NCI-H2171 treated with DMSO at 0.1 percent for 48 hours (cell line): ENCODE measurements at regions not wholly inside any gene's neighbourhood (a gene's known extent, or its start where the extent isn't known, plus 50 kb on each side); places are given as distances from the start of the nearest gene placed in this dataset.

Experiments used
- DNase-seq: peaks from one replicate; lab custom pipeline; 2025; lab: John Stamatoyannopoulos, UW

DNA sequence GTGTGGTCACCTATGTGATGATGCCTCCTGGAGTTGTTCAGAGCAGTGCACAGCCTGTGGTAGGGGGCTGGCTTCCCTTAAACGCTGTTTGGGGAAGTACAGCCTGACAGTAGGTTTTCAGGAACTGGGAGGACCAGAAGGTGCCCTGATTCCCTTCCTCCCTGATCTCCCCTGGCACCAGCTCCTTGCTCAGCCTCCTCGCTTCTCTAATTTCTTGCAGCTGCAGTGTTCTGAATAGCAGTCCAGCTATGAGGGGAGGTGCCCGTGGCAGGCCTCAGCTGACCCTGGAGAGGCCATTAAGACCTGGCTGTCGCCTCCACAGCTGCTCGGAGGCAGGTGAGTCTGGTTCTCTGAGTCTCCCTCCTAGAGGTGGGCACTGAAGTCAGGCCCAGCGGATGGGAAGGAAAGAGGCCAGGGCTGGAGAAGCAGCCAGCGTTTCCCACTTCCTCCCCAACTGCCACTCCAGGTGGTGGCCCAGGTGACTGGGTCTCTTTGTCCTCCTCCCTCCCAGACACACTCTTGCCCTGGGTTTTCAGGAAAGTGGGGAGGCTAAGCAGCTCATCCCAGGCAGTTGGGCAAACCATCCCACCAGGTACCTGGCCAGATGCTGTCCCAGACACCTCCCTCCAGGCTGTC is 52.0 kb upstream of the RPL11 start:
- DNase-seq: peak; percentile 45

GRCh38 chr1:23638786-23639241 is 52.8 kb upstream of the RPL11 start:
- peak; percentile 42 for DNase-seq

DNA sequence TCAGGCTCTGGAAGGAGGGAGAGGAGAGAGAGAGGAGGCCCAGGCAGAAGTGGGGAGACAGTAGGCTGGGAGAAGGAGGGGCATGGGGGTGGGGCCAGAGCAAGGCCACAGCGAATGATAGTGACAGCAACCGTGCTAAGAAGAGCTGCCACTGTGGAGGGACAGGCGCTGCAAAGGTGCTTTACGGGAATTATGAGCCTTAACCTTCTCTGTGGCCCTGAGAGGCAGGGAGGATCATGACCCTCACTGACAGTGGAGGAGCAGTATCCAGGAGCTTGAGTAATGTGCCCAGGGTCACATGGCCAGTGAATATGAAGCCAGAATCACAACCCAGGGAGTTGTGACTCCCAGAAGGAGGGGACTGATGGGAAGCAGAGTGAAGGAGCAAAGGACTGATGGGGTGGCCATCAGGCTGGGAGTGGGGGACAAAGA is 53.4 kb upstream of the RPL11 start:
- no peak for DNase-seq

DNA sequence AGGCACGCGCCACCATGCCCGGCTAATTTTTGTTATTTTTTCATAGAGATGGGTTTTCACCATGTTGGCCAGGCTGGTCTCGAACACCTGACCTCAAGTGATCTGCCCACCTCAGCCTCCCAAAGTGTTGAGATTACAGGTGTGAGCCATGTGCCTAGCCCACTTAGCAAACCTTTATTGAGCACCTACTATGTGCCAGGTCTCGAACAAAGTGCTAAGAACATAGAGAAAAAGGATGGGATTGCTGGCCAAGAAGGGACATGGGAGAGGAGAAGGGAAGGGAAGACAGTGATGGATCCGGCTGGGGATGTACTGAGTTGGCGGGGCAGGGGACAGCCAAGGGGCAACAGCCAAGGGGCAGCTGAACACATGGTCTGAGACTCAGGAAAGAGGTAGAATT is 55.6 kb upstream of the RPL11 start:
- no peak for DNase-seq

GRCh38 chr1:23634840-23635651 is 56.6 kb upstream of the RPL11 start:
- peak; percentile 73 for DNase-seq

- no peak for DNase-seq
Measured at GRCh38 chr1:23634518-23634839, 57.1 kb upstream of the RPL11 start.

DNA sequence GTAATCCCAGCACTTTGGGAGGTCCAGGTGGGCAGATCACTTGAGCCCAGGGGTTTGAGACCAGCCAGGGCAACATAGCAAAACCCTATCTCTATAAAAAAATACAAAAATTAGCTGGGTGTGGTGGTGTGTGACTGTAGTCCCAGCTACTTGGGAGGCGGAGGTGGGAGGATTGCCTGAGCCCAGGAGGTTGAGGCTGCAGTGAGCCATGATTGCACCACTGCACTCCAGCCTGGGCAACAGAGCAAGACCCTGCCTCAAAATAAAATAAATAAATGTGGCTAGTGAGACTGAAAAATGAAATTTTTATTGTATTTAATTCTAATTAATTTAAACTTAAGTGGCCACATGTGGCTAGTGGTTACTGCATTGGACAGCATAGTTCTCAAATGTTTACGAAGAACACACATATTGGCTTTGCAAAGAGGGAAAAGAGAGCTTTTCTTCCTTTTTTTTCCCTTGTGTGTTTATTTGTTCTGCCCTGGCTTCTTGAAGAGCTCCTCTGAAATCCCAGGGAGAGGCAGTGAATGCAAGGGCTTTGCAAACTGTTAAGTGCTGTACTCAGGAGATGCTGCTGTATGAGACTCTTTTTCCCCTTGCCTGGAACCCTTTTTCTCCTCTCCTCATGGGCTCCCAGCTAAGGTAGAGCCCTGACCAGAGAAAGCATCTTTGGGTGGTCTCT is 59.0 kb upstream of the RPL11 start:
- DNase-seq: no peak

GRCh38 chr1:23629708-23630290 is 61.8 kb upstream of the RPL11 start:
- DNase-seq: no peak

- DNase-seq: no peak
Measured at GRCh38 chr1:23628951-23629387, 62.6 kb upstream of the RPL11 start.

DNA sequence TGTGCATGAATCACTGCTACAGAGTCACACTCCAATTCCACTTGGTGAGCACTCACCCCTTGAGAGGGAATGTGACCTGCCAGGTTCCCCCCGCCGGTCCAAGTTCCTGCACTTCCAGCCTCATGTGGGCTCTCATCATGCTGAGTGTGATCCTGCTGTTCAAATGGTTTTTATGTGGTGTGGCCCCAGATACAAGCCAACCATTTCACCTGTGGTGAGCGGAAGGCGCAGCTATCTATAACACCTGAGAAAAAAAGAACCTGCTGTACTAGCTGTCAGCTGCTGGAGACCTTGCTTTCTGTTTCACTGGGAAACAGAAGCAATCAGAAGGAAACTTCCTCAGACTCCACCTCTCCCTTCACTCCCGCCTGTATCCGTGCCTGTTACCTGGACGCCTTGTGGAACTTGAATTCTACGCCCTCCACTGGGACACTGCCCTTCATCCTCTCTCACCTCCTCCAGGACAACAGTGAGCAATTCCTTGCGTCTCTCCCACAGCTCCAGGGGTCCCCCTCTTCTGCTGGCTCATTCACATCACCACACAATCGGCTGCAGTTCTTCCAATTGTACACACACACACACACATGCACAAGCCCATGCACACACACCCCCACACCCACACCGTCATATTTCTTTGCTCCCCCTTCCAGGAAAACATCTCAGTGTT is 64.4 kb upstream of the RPL11 start:
- DNase-seq: no peak

DNA sequence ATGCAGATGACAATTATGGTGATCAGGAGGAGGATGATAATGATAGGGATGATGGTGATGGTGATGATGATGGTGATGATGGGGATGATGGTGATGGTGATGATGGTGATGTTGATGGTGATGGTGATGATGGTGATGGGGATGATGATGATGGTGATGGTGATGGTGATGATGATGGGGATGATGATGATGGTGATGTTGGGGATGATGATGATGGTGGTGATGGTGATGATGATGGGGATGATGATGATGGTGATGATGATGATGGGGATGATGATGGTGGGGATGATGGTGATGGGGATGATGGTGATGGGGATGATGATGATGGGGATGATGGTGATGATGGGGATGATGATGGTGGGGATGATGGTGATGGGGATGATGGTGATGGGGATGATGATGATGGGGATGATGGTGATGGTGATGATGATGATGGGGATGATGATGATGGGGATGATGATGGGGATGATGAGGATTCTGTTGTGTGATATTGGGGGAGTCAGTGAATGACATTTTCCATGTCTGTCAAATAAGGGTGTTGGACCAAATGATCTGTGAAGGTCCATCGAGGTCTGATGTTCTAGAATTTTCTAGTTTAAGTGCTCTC is 65.6 kb upstream of the RPL11 start:
- no peak for DNase-seq

DNA sequence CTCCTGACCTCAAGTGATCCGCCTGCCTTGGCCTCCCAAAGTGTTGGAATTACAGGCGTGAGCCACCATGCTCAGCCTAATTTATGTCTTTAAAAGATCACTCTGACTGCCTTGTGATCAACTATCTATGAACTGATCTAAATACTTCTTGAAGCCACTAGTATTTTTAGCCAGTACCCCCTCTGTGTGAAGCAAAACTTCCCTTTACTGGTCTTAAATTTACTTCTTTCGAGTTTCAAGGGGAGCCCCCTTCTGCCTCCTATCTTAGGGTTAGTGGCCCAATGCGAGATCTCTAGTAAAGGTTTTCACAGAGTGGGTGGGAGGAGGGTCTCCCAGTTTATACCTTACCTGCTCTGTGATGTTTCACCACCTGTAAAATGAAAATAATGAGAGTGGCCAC is 66.1 kb upstream of the RPL11 start:
- no peak for DNase-seq

- DNase-seq: no peak
Measured at GRCh38 chr1:23624440-23624839, 65.1 kb upstream of the ID3 start.

GRCh38 chr1:23622284-23622683 is 63.0 kb upstream of the ID3 start:
- no peak for DNase-seq

DNA sequence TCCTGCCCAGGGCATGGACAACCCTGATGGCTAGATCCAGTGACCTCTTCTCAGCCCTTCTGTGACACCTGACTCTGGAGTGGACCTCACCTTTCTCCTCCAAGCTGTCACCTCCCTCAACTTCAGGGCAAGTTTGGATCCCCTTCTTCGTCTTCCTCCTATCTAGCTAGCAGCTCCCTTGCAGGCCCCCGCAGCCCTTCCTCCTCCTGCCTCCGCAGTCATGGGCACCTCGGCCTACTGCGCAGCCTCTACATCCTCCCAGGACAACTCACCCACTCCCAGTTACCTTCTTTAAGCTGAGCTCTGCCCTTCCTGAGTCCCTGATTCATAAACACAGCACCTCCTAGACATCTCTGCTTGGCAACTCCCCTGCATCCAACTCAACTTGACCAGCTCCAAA is 61.3 kb upstream of the ID3 start:
- no peak for DNase-seq

DNA sequence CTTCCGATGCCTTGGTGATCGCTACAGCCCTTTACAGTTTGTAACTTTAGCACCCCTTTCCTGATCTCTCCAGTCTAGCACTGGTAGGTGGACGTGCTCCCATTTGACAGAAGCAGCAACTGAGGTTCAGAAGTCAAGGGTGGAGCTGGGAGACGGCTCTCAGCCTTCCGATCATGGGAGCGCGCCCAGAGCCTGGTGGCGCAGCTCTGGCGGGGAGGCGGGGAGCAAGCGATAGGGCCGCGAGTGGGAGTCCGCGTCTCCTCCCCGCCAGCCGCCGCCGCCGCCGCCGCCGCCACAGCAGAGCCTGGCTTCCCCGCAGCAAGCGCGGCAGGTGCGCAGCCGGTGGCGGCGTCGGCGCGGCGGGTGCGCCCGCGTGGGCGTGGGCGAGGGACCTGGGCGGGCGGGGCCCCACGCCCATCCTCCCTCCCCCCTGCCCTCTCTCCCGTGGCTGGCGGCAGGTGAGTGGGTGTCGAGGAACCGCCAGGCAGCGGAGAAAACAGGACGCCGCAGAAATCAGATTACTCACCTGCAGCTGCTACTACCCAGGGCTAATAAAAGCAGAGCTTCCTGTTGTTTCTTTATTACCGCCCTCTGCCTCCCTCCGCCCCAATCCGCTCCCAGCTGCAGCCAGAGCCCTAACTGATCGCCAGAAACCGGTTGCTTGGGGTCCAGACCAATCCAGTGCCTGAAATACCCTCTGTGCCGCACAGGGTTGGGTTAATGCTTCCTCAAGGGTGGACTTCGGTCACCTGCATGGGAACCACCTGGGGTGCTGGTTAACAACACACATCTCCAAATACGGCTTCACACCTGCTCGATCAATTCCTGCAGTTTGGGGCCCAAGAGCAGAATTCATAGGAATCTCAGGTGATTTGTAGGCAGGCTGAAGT is 60.2 kb upstream of the ID3 start:
- peak; percentile 79 for DNase-seq

- no peak for DNase-seq
Measured at GRCh38 chr1:23618586-23619083, 59.3 kb upstream of the ID3 start.

GRCh38 chr1:23617084-23617521 is 57.8 kb upstream of the ID3 start:
- no peak for DNase-seq

DNA sequence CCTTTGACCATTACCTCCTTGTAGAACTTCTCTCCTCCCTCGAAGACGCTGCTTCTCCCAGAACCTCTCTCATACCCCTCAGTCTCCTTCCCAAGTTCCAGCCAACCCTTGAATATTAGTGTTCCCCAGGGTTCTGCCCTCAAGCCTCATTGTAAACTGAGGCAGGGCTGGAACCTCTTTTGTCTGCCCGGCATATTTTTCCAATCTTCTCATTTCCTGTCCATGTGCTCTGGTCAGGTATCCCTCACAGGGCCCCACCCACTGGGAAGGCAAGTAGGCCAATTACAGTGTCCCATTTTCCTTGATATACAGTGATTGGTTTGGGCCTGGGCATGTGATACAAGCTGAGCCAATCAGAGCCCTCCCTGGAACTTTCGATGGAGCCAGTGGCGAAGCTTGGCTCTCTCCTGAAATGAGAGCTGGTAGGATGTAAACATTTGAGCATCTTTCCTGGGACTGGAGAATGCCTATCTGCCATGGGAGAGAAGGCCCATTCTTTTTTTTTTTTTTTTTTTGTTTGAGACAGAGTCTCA is 57.1 kb upstream of the ID3 start:
- DNase-seq: peak; percentile 39

GRCh38 chr1:23615852-23616251 is 56.6 kb upstream of the ID3 start:
- DNase-seq: no peak
